Loucy (cell line): ENCODE measurements at regions not wholly inside any gene's neighbourhood (a gene's known extent, or its start where the extent isn't known, plus 50 kb on each side); places are given as distances from the start of the nearest gene placed in this dataset.

Experiments used
- CTCF ChIP-seq: fragments of 200-600 bp; sonication (generic); conservative IDR thresholded peaks from 2 replicates; pipeline ENCODE4 v1.5.1; 2014; ENCODE audit warnings: mild to moderate bottlenecking, antibody characterized with exemption, low read length
- EZH2phosphoT487 ChIP-seq: fragments of 200-600 bp; IDR thresholded peaks from 2 replicates; pipeline ENCODE4 v1.6.1; 2018; ENCODE audit warnings: antibody characterized with exemption, mild to moderate bottlenecking, moderate library complexity, borderline replicate concordance

GRCh38 chr12:131482686-131483085 is 228.2 kb upstream of the SFSWAP start:
- no peak for TF ChIP-seq CTCF
- TF ChIP-seq EZH2phosphoT487 = no peak
